ENCODE measurements at regions not wholly inside any gene's neighbourhood (a gene's known extent, or its start where the extent isn't known, plus 50 kb on each side); places are given as distances from the start of the nearest gene placed in this dataset.

DNA sequence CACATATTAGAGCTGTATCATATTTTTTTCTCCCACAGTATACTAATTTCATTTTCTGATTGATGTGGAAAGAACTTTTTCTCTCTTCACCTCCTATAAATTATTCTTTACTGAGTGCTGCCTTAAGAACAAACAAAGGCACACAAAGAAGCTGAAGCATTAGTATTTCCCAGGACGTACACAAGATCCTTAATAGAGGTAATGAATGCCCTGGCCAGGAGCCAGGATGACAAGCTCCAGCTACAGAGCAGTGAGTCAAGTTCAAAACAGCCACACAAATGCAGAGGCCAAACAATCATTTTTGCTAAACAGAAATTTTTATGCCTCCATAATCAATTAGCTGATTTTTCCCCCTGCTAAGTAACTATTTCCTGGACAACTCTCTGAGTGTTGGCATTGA lies 639.6 kb downstream of the EPHA7 start:
- TF ChIP-seq EZH2 (IDR thresholded peaks at IDR 0.05; ENCODE audit: borderline replicate concordance, low read length) = no peak
- TF ChIP-seq, protein P1, sequence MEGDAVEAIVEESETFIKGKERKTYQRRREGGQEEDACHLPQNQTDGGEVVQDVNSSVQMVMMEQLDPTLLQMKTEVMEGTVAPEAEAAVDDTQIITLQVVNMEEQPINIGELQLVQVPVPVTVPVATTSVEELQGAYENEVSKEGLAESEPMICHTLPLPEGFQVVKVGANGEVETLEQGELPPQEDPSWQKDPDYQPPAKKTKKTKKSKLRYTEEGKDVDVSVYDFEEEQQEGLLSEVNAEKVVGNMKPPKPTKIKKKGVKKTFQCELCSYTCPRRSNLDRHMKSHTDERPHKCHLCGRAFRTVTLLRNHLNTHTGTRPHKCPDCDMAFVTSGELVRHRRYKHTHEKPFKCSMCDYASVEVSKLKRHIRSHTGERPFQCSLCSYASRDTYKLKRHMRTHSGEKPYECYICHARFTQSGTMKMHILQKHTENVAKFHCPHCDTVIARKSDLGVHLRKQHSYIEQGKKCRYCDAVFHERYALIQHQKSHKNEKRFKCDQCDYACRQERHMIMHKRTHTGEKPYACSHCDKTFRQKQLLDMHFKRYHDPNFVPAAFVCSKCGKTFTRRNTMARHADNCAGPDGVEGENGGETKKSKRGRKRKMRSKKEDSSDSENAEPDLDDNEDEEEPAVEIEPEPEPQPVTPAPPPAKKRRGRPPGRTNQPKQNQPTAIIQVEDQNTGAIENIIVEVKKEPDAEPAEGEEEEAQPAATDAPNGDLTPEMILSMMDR (conservative IDR thresholded peaks at IDR 0.05 in 1 of 2, IDR thresholded peaks at IDR 0.05 in 1 of 2; ENCODE audit: extremely low read depth in 1 of 2, insufficient read depth in 1 of 2, low read depth in 1 of 2, low read length in 2 of 2) = no peak

Measured in mammary epithelial cell (primary cell).